GM19351 (cell line): ENCODE measurements at regions not wholly inside any gene's neighbourhood (a gene's known extent, or its start where the extent isn't known, plus 50 kb on each side); places are given as distances from the start of the nearest gene placed in this dataset.

Experiments
- ATAC-seq: cut with Tn5 transposase; IDR thresholded peaks from one replicate; pipeline ENCODE4 v1.9.1; 2021; ENCODE audit warnings: mild to moderate bottlenecking, moderate library complexity; ENCODE audit not compliant: unreplicated experiment

GRCh38 chr13:91286317-91286716, 61.2 kb upstream of the MIR17HG start:
- no peak for ATAC-seq

DNA sequence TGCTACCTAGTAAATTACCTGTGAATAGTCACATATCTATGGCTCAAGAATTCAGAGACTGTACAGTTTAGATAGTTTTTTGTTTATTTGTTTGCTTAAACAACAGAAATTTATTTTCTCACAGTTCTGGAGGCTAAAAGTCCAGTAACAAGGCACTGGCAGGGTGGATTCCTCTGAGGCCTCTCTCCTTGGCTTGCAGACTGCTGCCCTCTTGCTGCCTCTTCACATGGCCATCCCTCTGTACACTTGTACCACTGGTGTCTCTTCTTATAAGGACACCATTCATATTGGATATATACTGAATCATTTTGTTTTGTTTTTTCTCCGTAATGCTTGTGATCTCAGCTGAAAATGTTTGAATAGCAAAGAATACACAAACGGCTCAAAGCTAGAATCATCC, 56.4 kb upstream of the MIR17HG start:
- ATAC-seq, result no peak

GRCh38 chr13:91292630-91293221, 54.8 kb upstream of the MIR17HG start:
- no peak for ATAC-seq

DNA sequence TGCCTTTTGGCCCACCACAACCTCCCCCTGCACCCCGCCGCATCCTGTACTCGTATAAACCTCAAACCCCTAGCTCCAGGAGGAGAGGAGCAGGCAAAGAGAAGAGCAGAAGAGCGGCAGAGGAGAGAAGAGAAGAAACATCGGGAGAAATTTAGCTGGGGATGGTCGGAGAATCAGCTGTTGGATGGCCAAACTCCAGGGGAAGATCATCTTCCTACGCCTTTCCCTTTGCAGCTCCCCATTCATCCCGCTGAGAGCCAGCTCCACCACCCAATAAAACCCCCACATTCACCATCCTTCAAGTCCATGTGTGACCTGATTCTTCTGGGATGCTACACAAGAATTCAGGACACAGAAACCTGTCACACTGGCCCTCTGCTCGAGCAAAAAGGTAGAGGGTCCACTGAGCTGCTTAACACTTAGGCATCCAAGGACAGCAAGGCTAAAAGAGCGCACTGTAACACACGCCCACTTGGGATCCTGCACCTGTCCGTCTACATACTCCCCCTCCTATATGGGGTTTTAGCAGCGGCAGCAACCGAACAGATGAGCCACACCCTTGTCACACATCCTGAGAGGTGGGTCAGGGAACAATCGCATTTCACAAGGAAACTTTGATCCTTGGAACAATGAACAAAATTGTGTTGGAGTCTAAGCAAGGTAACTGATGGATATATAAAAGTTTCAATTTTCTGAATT, 51.6 kb upstream of the MIR17HG start:
- ATAC-seq, result no peak

- no peak for ATAC-seq
Measured at GRCh38 chr13:91297503-91297902, 50.0 kb upstream of the MIR17HG start.
